GM06990 (cell line): ENCODE measurements at regions not wholly inside any gene's neighbourhood (a gene's known extent, or its start where the extent isn't known, plus 50 kb on each side); places are given as distances from the start of the nearest gene placed in this dataset.

ENCODE experiments used
- DNase-seq: peaks from one replicate; pipeline ENCODE4 v3.0.0-alpha.2; 2011; ENCODE audit not compliant: insufficient read length; ENCODE audit errors: extremely low read depth
- H3K27me3 ChIP-seq: replicated peaks from 2 replicates; pipeline ENCODE4 v1.6.0; 2011; ENCODE audit warnings: low read length; ENCODE audit not compliant: control insufficient read depth, insufficient read depth
- H3K36me3 ChIP-seq: 2 replicates; pipeline ENCODE4 v1.5.1; 2011; ENCODE audit warnings: low read length; ENCODE audit not compliant: control insufficient read depth, insufficient read depth
- H3K4me3 ChIP-seq: replicated peaks from 2 replicates; pipeline ENCODE4 v1.5.1; 2011; ENCODE audit warnings: low read depth, mild to moderate bottlenecking, control low read depth, low read length
- CTCF ChIP-seq: IDR thresholded peaks from 2 replicates; pipeline ENCODE4 v1.5.1; 2011; ENCODE audit warnings: low read length, control low read depth, mild to moderate bottlenecking, inconsistent platforms; ENCODE audit not compliant: insufficient read depth, poor library complexity, severe bottlenecking

DNA sequence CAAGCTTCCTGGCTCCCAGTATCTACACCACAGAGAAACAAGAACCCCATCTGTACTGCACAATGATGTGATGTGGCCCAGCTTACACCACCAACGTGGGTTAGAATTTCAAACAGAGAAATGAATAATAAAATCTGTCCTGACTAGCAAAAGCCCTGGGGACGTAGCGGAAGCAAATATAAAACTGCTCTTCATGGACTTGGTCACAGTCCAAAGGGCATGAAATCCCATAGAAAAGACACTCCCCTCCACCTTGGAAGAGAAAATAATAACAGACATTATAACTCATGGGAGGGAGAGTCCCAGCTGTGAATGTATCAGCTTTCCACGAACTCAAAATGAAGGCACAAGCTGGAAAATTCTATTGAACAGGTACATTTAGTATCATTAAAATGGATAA is 205.3 kb upstream of the GALNT17 start:
- DNase-seq: no peak
- H3K4me3 ChIP-seq: no peak overlapping the region
- no peak for TF ChIP-seq CTCF

DNA sequence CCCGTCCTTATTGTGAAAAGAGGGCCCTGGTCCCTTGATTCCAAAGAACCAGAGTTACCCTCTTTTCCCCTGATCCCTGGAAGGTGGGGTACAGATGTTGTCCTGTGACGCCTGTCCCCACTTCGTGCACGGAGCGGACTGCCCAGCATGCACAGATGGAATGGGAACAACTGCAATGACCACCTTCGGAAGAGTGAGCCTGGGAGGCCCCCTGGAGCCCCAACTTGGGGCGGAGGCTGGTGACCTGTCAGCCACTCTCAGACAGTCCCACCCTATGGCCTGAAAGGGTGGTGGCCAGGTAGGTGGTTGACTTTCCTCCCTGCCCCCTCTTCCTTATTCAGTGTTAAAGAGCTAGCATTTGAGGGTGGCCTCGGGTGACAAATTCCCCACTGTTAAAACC is 196.6 kb upstream of the GALNT17 start:
- Histone ChIP-seq H3K4me3 (no peak overlapping the region), H3K27me3 (no peaks in the 10 kb centered on the region), H3K36me3 (no peaks in the 10 kb centered on the region)
- no peak for DNase-seq
- no peak for TF ChIP-seq CTCF

More for the DNA sequence above, 205.3 kb upstream of the GALNT17 start:
- Histone ChIP-seq H3K36me3 (no peaks in the 10 kb centered on the region), H3K27me3 (no peaks in the 10 kb centered on the region)

GRCh38 chr7:70935854-70936253 is 196.1 kb upstream of the GALNT17 start:
- Histone ChIP-seq H3K36me3 (no peaks in the 10 kb centered on the region), H3K4me3 (no peak overlapping the region), H3K27me3 (no peaks in the 10 kb centered on the region)
- TF ChIP-seq CTCF: no peak
- DNase-seq: no peak

DNA sequence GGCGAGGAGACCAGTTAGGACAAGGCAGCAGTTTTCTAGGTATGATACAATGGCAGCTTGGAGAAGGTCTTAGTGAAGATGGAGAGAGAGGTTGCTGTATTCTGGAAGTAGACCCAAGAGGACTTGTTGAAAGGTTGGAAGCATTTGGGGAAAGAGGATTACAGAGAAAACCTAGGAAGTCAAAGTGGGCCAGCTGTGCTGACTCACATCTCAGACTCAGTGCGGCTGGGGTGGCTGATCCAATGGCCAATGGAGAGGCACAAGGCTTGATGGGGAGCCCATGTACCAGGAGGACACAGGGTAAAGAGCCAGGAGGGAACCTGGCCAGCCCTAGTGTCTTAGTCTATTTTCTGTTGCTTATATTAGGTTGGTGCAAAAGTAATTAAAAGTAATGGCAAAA is 194.5 kb upstream of the GALNT17 start:
- no peak for TF ChIP-seq CTCF
- no peaks in the 10 kb centered on the region for H3K36me3 ChIP-seq
- H3K27me3 ChIP-seq: no peaks in the 10 kb centered on the region
- DNase-seq: no peak
- no peak overlapping the region for H3K4me3 ChIP-seq

GRCh38 chr7:70940597-70940996 is 191.3 kb upstream of the GALNT17 start:
- no peak for DNase-seq
- no peaks in the 10 kb centered on the region for H3K27me3 ChIP-seq
- TF ChIP-seq CTCF: no peak
- no peak overlapping the region for H3K4me3 ChIP-seq
- H3K36me3 ChIP-seq: no peaks in the 10 kb centered on the region

GRCh38 chr7:70942791-70943190 is 189.2 kb upstream of the GALNT17 start:
- Histone ChIP-seq H3K36me3 (no peaks in the 10 kb centered on the region), H3K27me3 (no peaks in the 10 kb centered on the region), H3K4me3 (no peak overlapping the region)
- TF ChIP-seq CTCF: no peak
- no peak for DNase-seq
